ENCODE measurements at regions not wholly inside any gene's neighbourhood (a gene's known extent, or its start where the extent isn't known, plus 50 kb on each side); places are given as distances from the start of the nearest gene placed in this dataset.
"Not testable (repeated sequence)": the region's sequence is repeated elsewhere in the genome, so short reads cannot be mapped to it uniquely, and the experiment has no call there.

DNA sequence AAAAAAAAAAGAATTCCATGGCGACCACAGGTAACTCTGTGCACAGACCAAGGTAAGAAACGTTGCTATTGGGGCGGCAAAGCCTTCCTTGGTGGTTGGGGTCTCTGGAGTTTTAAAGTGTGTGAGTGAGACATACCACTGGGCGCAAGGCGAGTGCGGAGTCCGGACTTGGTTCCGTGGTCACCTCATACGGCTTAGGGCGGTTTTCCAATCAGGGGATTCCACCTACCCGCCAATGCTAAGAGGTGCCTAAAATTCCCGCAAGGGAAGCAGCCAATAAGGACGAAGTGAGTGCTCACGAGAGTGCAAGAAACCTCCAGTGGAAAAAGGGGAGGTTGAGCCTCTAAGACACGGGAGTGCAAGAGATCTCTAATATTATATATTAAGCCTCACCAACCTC is 68.6 kb upstream of the PRSS16 start:
- DNase-seq (ENCODE audit: low read depth in 2 of 3, low spot score in 1 of 3) = no peak

DNA sequence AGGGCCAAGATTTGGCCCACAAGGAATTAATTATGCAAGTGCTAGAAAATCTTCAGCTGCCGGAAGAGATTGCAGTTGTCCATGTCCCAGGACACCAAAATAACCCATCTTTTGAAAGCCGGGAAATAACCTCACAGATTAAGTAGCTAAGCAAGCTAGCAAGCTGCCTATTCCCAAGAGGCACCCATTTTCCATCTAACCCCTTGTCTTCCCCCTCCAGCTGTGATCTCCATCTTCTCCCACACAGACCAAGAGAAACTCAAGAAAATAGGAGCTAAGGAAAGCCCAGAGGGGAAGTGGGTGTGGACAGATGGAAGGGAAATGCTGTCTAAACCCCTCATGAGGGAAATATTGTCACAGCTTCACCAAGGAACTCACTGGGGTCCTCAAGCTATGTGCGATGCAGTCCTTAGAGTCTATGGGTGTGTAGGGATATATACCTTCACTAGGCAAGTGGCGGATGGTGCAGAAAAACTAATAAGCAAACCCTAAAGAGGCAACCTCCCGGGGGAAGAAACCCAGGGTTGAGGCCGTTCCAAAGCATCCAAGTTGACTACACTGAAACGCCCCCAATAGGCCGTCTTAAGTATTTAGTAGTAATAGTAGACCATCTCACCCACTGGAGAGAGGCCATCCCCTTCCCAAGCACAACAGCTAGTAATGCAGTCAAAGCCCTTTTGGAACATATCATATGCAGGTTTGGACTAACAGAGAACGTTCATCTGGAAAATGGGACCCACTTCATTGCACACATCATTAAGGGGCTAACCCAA is 64.3 kb upstream of the PRSS16 start:
- DNase-seq (ENCODE audit: low read depth in 2 of 3, low spot score in 1 of 3) = no peak

DNA sequence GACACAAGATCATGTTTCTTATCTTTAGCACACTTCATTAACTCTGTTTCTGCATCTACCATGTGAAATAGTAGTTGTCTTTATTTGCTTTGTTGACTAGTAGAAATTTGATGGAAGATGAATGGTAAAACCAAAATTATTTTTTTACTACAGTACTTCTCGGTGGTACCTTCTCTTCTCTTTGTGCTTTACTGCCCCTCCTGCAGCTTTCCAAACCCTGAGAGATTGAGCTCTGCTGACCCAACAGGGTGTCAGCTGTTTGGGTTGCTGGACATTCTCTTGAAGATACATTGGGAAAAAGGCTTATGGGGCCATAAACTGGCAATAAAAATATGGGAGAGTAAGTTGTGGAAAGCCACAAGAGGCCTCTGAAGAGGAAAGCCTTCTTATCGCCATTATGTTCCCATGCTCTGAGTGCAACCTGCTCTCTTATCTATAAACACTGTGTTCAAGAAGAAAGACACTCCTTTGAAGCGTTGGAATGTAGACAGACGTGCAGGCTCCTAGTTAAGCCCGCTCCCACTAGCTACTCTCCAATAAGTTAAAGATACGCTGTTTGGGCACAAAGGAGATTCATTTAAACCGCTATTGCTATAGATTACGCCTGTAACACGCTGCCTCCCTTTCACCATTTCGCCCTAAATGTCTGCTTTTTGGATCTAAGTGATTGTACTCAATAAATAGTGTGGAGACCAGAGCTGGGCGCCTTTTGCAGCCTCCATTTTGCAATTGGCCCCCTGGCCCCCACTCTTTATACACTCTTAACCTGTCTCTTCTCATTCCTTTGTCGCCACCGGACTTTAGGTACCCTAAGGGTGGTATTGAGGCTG is 60.1 kb upstream of the PRSS16 start:
- DNase-seq (ENCODE audit: low read depth in 2 of 3, low spot score in 1 of 3) = peak in 1 of 3 donors; percentile 1

DNA sequence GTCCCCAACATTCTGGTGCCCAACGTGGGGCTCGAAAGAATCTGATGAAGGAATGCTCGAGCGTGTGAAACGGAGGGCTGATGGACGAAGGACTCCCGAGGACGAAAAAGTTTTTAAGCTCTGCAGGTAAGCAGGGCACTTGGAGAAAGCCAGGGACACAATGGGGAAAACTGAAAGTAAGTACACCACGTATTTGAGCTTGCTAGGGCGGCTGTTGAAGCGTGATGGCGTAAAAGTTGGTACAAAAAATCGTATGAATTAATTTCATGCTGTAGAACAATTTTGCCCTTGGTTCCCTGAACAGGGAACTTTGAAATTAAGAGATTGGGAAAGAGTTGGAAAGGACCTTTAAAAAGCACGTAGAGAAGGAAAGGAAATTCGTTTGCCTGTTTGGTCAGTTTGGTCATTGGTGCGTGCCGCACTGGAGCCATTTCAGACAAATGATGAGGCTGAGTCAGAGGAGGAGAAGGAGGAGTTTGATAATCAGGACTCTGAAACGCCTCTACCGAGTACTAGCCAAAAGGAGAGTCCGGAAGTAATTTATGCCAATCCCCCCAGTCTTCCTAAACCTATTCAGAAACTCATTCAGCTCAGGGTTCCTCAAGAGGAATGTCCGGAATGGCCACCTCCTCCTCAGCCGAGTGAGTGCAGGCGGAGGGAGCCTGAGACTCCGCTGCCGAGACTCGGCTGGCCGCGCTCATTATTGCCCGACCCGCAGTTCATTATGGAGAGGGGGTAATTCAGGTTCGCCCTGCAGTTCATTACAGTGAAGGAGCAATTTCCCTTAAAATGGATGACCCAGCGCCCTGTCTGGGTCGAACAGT is 59.2 kb upstream of the PRSS16 start:
- peak in 2 of 3 donors; percentile 8 to 18 for DNase-seq (ENCODE audit: low read depth in 2 of 3, low spot score in 1 of 3)

DNA sequence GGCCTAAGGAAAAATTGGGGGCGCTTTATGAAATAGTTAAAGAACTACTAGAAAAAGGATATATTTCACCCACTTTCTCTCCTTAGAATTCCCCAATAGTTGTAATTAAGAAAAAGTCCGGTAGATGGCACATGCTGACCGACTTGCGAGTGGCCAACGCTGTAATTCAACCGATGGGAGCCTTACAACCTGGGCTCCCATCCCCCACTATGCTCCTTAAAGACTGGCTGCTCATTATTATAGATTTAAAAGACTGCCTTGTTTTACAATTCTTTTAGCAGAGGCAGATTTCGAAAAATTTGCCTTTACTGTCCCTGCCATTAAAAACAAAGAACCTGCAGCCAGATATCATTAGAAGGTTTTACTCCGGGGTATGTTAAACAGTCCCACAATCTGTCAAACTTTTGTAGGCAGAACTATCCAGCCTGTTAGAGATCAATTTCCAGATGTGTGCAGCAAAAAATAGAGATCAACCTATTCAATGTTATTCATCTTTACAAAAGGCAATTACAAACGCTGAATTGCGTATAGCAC is 58.5 kb upstream of the PRSS16 start:
- peak in 1 of 3 donors; percentile 64 for DNase-seq (ENCODE audit: low read depth in 2 of 3, low spot score in 1 of 3)

DNA sequence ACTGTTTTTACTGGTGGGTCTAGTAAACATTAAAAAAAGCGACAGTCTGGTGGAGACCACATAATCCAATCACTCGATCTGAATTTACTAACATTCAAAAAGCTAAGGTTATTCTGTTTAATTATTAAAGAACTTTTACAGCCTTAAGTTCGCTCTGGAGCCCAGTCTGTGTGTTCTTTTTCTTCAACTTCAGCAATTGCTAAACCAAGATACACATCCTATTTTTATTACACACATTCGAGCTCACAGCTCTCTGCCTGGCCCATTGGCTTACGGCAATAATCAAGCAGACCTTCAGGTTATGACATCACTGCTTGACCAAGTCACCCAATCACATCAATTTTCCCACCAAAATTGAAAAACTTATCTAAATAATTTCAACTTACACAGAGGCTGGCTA is 57.4 kb upstream of the PRSS16 start:
- no peak for DNase-seq (ENCODE audit: low read depth in 2 of 3, low spot score in 1 of 3)

DNA sequence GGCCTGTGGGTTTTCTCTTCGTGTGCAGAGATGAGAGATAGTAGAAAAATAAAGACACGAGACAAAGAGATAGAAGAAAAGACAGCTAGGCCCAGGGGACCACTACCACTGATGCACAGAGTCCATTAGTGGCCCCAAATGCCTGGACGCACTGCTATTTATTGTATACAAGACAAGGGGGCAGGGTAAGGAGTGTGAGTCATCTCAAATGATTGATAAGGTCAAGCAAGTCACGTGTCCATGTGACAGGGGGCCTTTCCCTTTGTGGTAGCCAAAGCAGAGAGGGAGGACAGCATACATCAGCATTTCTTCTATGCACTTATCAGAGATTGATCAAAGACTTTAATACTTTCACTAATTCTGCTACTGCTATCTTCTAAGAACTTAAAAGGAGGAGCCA is 53.0 kb upstream of the PRSS16 start:
- not testable (repeated sequence) for DNase-seq (ENCODE audit: low read depth in 2 of 3, low spot score in 1 of 3)

DNA sequence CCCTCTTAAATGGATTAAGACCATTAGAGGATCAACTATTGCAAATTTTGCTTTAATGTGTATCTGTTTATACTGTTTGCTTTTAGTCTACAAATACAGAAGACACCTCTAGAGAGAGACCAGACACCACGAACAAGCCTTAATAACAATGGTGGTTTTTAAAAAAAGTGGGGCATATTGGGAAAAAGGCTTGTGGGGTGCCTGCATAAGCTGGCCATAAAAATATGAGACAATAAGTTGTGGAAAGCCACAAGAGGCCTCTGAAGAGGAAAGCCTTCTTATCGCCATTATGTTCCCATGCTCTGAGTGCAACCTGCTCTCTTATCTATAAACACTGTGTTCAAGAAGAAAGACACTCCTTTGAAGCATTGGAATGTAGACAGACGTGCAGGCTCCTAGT is 52.0 kb upstream of the PRSS16 start:
- DNase-seq (ENCODE audit: low read depth in 2 of 3, low spot score in 1 of 3) = not testable (repeated sequence)
